ENCODE measurements at regions not wholly inside any gene's neighbourhood (a gene's known extent, or its start where the extent isn't known, plus 50 kb on each side); places are given as distances from the start of the nearest gene placed in this dataset.

GRCh38 chr19:27744926-27745768, 1467.8 kb downstream of the UQCRFS1 start:
- DNase-seq (ENCODE audit: low spot score): peak; percentile 24
- no peak overlapping the region for H3K4me3 ChIP-seq
- TF ChIP-seq, protein P1, sequence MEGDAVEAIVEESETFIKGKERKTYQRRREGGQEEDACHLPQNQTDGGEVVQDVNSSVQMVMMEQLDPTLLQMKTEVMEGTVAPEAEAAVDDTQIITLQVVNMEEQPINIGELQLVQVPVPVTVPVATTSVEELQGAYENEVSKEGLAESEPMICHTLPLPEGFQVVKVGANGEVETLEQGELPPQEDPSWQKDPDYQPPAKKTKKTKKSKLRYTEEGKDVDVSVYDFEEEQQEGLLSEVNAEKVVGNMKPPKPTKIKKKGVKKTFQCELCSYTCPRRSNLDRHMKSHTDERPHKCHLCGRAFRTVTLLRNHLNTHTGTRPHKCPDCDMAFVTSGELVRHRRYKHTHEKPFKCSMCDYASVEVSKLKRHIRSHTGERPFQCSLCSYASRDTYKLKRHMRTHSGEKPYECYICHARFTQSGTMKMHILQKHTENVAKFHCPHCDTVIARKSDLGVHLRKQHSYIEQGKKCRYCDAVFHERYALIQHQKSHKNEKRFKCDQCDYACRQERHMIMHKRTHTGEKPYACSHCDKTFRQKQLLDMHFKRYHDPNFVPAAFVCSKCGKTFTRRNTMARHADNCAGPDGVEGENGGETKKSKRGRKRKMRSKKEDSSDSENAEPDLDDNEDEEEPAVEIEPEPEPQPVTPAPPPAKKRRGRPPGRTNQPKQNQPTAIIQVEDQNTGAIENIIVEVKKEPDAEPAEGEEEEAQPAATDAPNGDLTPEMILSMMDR (IDR thresholded peaks at IDR 0.05): no peak
- no peak overlapping the region for H3K27ac ChIP-seq

DNA sequence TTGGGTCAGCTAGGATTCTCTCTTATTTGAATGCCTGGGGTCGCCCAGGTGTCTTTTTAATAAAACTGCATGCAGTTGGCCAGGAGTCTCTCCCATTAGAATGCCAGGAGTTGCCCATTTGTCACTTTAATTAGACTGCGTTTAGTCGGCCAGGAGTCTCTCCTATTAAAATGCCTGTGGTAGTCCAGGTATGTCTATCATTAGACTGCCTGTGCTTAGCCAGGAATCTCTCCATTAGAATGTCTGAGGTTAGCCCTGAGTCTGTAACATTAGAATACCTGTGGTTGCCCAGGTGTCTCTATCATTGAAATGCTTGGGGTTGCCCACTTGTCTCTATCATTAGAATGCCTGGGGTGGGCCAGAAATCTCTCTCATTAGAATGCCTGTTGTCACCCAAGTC, 1470.9 kb downstream of the UQCRFS1 start:
- no peak overlapping the region for H3K4me3 ChIP-seq
- peak; percentile 16 for DNase-seq (ENCODE audit: low spot score)
- TF ChIP-seq, protein P1 (IDR thresholded peaks at IDR 0.05): no peak
- no peak overlapping the region for H3K27ac ChIP-seq

DNA sequence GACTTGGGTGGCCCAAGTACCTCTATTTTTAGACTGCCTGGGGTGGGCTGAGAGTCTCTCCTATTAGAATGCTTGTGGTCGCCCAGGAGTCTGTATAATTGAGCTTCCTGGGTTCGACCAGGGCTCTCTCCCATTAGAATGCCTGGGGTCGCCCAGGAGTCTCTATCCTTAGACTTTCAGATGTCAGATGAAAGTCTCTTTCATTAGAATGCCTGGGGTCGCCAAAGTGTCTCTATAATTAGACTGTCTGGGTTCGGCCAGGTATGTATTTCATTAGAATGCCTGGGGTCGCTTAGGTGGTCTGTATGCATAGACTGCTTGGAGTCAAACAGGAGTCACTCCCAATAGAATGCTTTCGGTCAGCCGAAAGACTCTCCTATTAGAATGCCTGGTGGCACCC, 1471.7 kb downstream of the UQCRFS1 start:
- TF ChIP-seq, protein P1 (IDR thresholded peaks at IDR 0.05): no peak
- Histone ChIP-seq H3K4me3 (no peak overlapping the region), H3K27ac (no peak overlapping the region)
- peak; percentile 31 for DNase-seq (ENCODE audit: low spot score)

GRCh38 chr19:27740396-27740795, 1472.6 kb downstream of the UQCRFS1 start:
- Histone ChIP-seq H3K4me3 (no peak overlapping the region), H3K27ac (no peak overlapping the region)
- peak; percentile 19 for DNase-seq (ENCODE audit: low spot score)
- TF ChIP-seq, protein P1 (IDR thresholded peaks at IDR 0.05): no peak

GRCh38 chr19:27738569-27739193, 1474.3 kb downstream of the UQCRFS1 start:
- TF ChIP-seq, protein P1 (IDR thresholded peaks at IDR 0.05): no peak
- Histone ChIP-seq H3K4me3 (no peak overlapping the region), H3K27ac (no peak overlapping the region)
- DNase-seq (ENCODE audit: low spot score): peak; percentile 24

DNA sequence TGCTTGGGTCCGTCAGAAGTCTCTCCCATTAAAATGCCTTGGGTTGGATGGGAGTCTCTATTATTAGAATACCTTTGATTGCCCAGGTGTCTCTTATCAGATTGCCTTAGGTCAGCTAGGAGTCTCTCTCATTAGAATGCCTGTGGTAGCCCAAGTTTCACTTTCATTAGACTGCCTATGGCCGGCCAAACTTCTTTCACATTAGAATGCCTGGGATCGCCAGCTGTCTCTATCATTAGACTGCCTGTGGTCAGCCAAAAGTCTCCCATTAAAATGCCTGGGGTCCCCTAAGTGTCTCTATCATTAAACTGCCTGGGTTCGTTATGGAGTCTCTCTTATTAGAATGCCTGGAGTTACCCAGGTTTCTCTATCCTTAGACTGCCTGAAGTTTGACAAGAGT, 1476.7 kb downstream of the UQCRFS1 start:
- TF ChIP-seq, protein P1 (IDR thresholded peaks at IDR 0.05): no peak
- DNase-seq (ENCODE audit: low spot score): no peak
- H3K27ac ChIP-seq: no peak overlapping the region
- no peak overlapping the region for H3K4me3 ChIP-seq

DNA sequence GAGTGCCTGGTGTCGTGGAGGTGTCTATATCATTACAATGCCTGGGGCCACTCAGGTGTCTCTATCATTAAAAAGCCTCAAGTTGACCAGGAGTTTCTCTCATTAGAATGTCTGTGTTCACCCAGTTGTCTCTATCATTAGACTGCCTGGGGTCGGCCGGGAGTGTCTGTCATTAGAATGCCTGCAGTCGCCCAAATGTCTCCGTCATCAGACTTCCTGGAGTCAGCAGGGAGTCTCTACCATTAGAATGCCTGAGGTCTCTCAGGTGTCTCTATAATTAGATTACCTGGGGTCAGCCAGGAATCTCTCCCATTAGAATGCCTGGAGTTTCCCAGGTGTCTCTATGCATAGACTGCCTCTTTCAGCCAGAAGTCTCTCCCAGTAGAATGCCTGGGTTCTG, 1477.6 kb downstream of the UQCRFS1 start:
- TF ChIP-seq, protein P1 (IDR thresholded peaks at IDR 0.05): no peak

More for the DNA sequence above, 1477.6 kb downstream of the UQCRFS1 start:
- no peak overlapping the region for H3K4me3 ChIP-seq
- DNase-seq (ENCODE audit: low spot score): peak; percentile 22
- no peak overlapping the region for H3K27ac ChIP-seq

Measured in coronary artery (tissue), 2 donors.